Mucosa of descending colon (tissue), 3 donors: ENCODE measurements at regions not wholly inside any gene's neighbourhood (a gene's known extent, or its start where the extent isn't known, plus 50 kb on each side); places are given as distances from the start of the nearest gene placed in this dataset.

Source experiments
- ATAC-seq: fragments of 200-7000 bp; cut with Tn5 transposase; one replicate; pipeline ENCODE4 v1.9.1; 2020; ENCODE audit warnings: mild to moderate bottlenecking, moderate library complexity
- DNase-seq, 3 donors: peaks; one replicate each; pipeline ENCODE4 v3.0.0-alpha.2; 2020
- H3K36me3 ChIP-seq: fragments of 200-600 bp; one replicate; pipeline ENCODE4 v1.8.0; 2021; ENCODE audit warnings: low read depth, mild to moderate bottlenecking
- H3K4me1 ChIP-seq: fragments of 200-600 bp; one replicate; pipeline ENCODE4 v1.8.0; 2021; ENCODE audit warnings: low read depth, mild to moderate bottlenecking
- H3K4me3 ChIP-seq: fragments of 200-600 bp; one replicate; pipeline ENCODE4 v1.8.0; 2021; ENCODE audit warnings: mild to moderate bottlenecking
- H3K9me3 ChIP-seq: fragments of 200-600 bp; one replicate; pipeline ENCODE4 v1.8.0; 2021; ENCODE audit warnings: mild to moderate bottlenecking
- intact Hi-C, 2 donors: fragments of 100-400 bp; cut with DNase I in 1 of 2; cut with micrococcal nuclease in 1 of 2; formaldehyde crosslinking; loops; one replicate each; pipeline versions ENCODE4 v1.11.0 to v1.11.1; 2022; cut with DNase I, micrococcal nuclease
- TF ChIP-seq, protein P1 (sequence below): fragments of 200-600 bp; IDR thresholded peaks from one replicate; pipeline ENCODE4 v1.8.0; 2022; ENCODE audit warnings: antibody characterized with exemption, mild to moderate bottlenecking
- donor health status: DM: no; HTN: no; CAD: no; lungs with moderate emphysema.
- donor health status: DM: no; HTN: no; CAD: no.
- donor health status: DM: no; HTN: yes; CAD: no.

GRCh38 chr1:96969656-96970163 lies 248.1 kb downstream of the PTBP2 start:
- TF ChIP-seq, protein P1, sequence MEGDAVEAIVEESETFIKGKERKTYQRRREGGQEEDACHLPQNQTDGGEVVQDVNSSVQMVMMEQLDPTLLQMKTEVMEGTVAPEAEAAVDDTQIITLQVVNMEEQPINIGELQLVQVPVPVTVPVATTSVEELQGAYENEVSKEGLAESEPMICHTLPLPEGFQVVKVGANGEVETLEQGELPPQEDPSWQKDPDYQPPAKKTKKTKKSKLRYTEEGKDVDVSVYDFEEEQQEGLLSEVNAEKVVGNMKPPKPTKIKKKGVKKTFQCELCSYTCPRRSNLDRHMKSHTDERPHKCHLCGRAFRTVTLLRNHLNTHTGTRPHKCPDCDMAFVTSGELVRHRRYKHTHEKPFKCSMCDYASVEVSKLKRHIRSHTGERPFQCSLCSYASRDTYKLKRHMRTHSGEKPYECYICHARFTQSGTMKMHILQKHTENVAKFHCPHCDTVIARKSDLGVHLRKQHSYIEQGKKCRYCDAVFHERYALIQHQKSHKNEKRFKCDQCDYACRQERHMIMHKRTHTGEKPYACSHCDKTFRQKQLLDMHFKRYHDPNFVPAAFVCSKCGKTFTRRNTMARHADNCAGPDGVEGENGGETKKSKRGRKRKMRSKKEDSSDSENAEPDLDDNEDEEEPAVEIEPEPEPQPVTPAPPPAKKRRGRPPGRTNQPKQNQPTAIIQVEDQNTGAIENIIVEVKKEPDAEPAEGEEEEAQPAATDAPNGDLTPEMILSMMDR = no peak
- DNase-seq = no peak
- Histone ChIP-seq H3K9me3 (no peaks in the 10 kb centered on the region), H3K4me1 (no peaks in the 10 kb centered on the region), H3K4me3 (no peak overlapping the region), H3K36me3 (no peaks in the 10 kb centered on the region)
- ATAC-seq = no peak
- intact Hi-C loops = loop anchor here (5.0 to 10.0 kb wide), 3 partner anchors 855 to 1085 kb away; no protein-coding TSS in a partner anchor

DNA sequence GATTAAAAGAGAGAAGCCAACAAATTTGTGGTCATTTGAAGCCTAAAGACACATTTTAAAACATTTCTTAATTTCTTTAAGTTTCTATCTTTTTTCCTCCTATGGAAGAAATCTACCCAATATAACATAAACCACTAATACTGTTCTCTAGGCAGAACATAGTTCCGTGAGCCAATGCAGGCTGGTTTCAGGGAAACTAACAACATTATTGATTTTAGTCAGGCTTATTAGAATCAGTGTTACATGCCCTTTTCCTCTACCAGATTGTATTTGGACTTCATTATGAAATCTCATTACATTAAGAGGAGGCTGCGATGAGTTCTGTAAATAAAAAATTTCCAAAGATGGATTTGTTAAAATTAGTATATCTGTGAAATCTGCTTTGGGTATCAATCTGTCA lies 249.9 kb downstream of the PTBP2 start:
- intact Hi-C loops = no loop called here
- no peaks in the 10 kb centered on the region for H3K36me3 ChIP-seq
- DNase-seq (no peak), ATAC-seq (no peak)
- H3K9me3 ChIP-seq = no peaks in the 10 kb centered on the region
- TF ChIP-seq, protein P1 = no peak
- no peaks in the 10 kb centered on the region for H3K4me1 ChIP-seq
- H3K4me3 ChIP-seq = no peak overlapping the region

DNA sequence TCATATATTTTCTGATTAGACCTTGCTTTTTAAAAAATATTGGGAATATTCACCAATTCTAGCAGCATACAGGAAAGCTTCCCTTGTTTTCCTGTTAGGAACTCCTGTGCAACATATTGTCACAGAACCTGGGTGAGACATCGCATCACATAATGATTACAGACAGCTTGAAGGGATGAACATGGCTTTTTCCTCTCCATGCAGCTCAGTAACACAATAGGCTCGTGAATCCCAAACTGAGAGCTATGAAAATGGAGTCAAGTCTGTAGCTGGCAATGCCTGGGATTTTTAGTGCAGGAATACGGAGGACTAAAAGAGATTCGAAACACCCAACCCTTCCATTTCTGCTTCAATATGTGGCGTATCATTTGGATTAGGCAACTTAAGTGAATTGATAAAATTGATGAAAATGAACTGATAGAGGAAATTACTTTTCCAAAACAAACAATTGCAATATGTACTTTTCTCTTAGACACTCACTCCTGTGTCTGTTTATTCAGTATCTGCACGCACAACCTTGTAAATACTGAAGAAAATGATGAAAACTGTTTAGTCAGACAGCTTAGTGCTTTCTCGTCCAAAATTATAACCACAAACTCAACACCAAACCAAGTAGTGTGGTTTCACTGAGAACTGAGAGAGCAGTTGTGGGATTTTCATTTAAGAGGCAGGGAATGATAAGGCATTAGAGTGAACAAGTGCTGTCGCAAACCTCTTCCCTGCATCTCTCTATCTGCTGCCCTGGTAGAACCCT lies 250.4 kb downstream of the PTBP2 start:
- ATAC-seq (no peak), DNase-seq (no peak)
- no peak overlapping the region for H3K4me3 ChIP-seq
- intact Hi-C loops = no loop called here
- no peaks in the 10 kb centered on the region for H3K9me3 ChIP-seq
- no peaks in the 10 kb centered on the region for H3K4me1 ChIP-seq
- TF ChIP-seq, protein P1 = no peak
- no peaks in the 10 kb centered on the region for H3K36me3 ChIP-seq

DNA sequence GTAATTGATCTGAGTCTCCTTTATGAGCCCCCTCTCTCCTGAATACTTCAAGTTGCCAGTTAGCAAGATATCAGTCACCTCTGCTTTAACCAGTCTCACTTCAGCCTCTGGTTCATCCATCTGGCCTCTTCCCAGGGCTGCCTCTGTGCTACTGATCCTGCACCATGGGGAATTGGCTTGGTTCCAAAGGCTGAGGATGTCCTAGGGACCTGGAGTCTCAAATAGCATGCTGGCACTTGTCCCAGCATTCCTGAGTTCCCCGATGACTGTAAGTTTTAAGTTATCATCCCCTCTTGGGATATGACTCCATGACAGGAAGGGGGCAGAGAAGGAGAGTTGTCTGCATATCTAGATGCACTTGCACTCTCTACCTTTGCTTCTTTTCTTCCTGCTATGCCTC lies 252.0 kb downstream of the PTBP2 start:
- Histone ChIP-seq H3K4me3 (no peak overlapping the region), H3K9me3 (no peaks in the 10 kb centered on the region), H3K4me1 (no peaks in the 10 kb centered on the region), H3K36me3 (no peaks in the 10 kb centered on the region)
- intact Hi-C loops = no loop called here
- TF ChIP-seq, protein P1 = no peak
- no peak for DNase-seq
- no peak for ATAC-seq

GRCh38 chr1:96978444-96978843 lies 256.9 kb downstream of the PTBP2 start:
- Histone ChIP-seq H3K4me1 (no peaks in the 10 kb centered on the region), H3K9me3 (no peaks in the 10 kb centered on the region), H3K4me3 (no peak overlapping the region), H3K36me3 (no peaks in the 10 kb centered on the region)
- no peak for ATAC-seq
- DNase-seq = no peak
- intact Hi-C loops = no loop called here
- TF ChIP-seq, protein P1 = no peak
